ENCODE measurements at regions not wholly inside any gene's neighbourhood (a gene's known extent, or its start where the extent isn't known, plus 50 kb on each side); places are given as distances from the start of the nearest gene placed in this dataset.

- DNase-seq, result no peak
- ChIA-PET POLR2A (no interaction called here), CTCF (no interaction called here)
- no peak for ATAC-seq (ENCODE audit: low read depth)
- Histone ChIP-seq H3K4me1 (ENCODE audit: control insufficient read depth in 2 of 2, insufficient read depth in 2 of 2, low read length in 2 of 2) (no peaks in the 10 kb centered on the region), H3K9me3 (ENCODE audit: control extremely low read depth in 1 of 3, control insufficient read depth in 2 of 3, insufficient read depth in 1 of 3, low read length in 2 of 3) (no peaks in the 10 kb centered on the region), H3K27ac (ENCODE audit: low read length in 2 of 2) (no peak overlapping the region), H3K4me2 (replicated peaks; ENCODE audit: low read depth, low read length, poor library complexity, severe bottlenecking) (no peak overlapping the region), H2AFZ (ENCODE audit: insufficient read depth, low read depth, low read length, poor library complexity, severe bottlenecking) (no peak overlapping the region), H3K4me3 (ENCODE audit: control extremely low read depth in 1 of 5, extremely low read depth in 1 of 5, insufficient read depth in 1 of 5, low read depth in 2 of 5, low read length in 4 of 5) (no peak overlapping the region), H3K36me3 (replicated peaks in 1 of 2; ENCODE audit: control extremely low read depth in 1 of 2, control insufficient read depth in 1 of 2, extremely low read depth in 1 of 2, insufficient read depth in 2 of 2, low read length in 1 of 2) (no peaks in the 10 kb centered on the region), H3K79me2 (ENCODE audit: control insufficient read depth, insufficient read depth, low read length) (no peaks in the 10 kb centered on the region), H3K27me3 (replicated peaks in 1 of 4; ENCODE audit: control extremely low read depth in 1 of 4, control insufficient read depth in 3 of 4, insufficient read depth in 4 of 4, low read length in 3 of 4) (no peaks in the 10 kb centered on the region), H4K20me1 (ENCODE audit: control insufficient read depth, insufficient read depth, low read length, poor library complexity, severe bottlenecking) (no peaks in the 10 kb centered on the region), H3K9ac (ENCODE audit: low read length) (no peak overlapping the region)
- intact Hi-C loops (cut with micrococcal nuclease), result no loop called here
- Mint-ChIP-seq H3K27me3 (no peaks in the 10 kb centered on the region), H3K9me3 (ENCODE audit: insufficient read depth) (no peaks in the 10 kb centered on the region), H3K27ac (no peak overlapping the region), H3K4me1 (no peaks in the 10 kb centered on the region), H3K4me3 (no peak overlapping the region)
- no peak for TF ChIP-seq EZH2 (IDR thresholded peaks at IDR 0.05; ENCODE audit: borderline replicate concordance, insufficient read depth, low read depth, low read length, poor library complexity, severe bottlenecking)
- TF ChIP-seq CTCF (IDR thresholded peaks at IDR 0.05), result no peak
- 82% methylated on average over 2 of the region's 3 CpGs for WGBS (ENCODE audit: insufficient coverage)
Measured at GRCh38 chr15:58340176-58340575, 91.6 kb upstream of the LIPC start.

GRCh38 chr15:58342508-58342907, 89.3 kb upstream of the LIPC start:
- POLR2A ChIA-PET, result no interaction called here
- TF ChIP-seq EZH2 (IDR thresholded peaks at IDR 0.05; ENCODE audit: borderline replicate concordance, insufficient read depth, low read depth, low read length, poor library complexity, severe bottlenecking), result no peak
- TF ChIP-seq CTCF (IDR thresholded peaks at IDR 0.05), result no peak
- peaks cover 0 to 5% (median 0%) of the 10 kb centered on the region in 3 donors for H3K9me3 ChIP-seq (ENCODE audit: control extremely low read depth in 1 of 3, control insufficient read depth in 2 of 3, insufficient read depth in 1 of 3, low read length in 2 of 3)
- no peaks in the 10 kb centered on the region for H3K4me1 Mint-ChIP-seq
- 94% methylated on average over 4 of the region's 6 CpGs for WGBS (ENCODE audit: insufficient coverage)
- intact Hi-C loops (cut with micrococcal nuclease), result no loop called here
- H3K9me3 Mint-ChIP-seq (ENCODE audit: insufficient read depth), result no peaks in the 10 kb centered on the region
- no peaks in the 10 kb centered on the region for H3K4me1 ChIP-seq (ENCODE audit: control insufficient read depth in 2 of 2, insufficient read depth in 2 of 2, low read length in 2 of 2)
- no peak overlapping the region for H3K4me3 ChIP-seq (ENCODE audit: control extremely low read depth in 1 of 5, extremely low read depth in 1 of 5, insufficient read depth in 1 of 5, low read depth in 2 of 5, low read length in 4 of 5)
- H3K36me3 ChIP-seq (replicated peaks in 1 of 2; ENCODE audit: control extremely low read depth in 1 of 2, control insufficient read depth in 1 of 2, extremely low read depth in 1 of 2, insufficient read depth in 2 of 2, low read length in 1 of 2), result no peaks in the 10 kb centered on the region
- no peaks in the 10 kb centered on the region for H3K79me2 ChIP-seq (ENCODE audit: control insufficient read depth, insufficient read depth, low read length)
- no peak overlapping the region for H3K9ac ChIP-seq (ENCODE audit: low read length)
- H2AFZ ChIP-seq (ENCODE audit: insufficient read depth, low read depth, low read length, poor library complexity, severe bottlenecking), result no peak overlapping the region
- DNase-seq (no peak), ATAC-seq (ENCODE audit: low read depth) (no peak)
- H3K4me2 ChIP-seq (replicated peaks; ENCODE audit: low read depth, low read length, poor library complexity, severe bottlenecking), result no peak overlapping the region
- peaks cover 3% of the 10 kb centered on the region for H3K27me3 Mint-ChIP-seq
- no peak overlapping the region for H3K27ac ChIP-seq (ENCODE audit: low read length in 2 of 2)
- H4K20me1 ChIP-seq (ENCODE audit: control insufficient read depth, insufficient read depth, low read length, poor library complexity, severe bottlenecking), result no peaks in the 10 kb centered on the region
- CTCF ChIA-PET, result interaction anchor here (0.8 kb wide), 1 partner anchor 9 kb away, joined by 3 read pairs; no protein-coding TSS in a partner anchor
- no peak overlapping the region for H3K4me3 Mint-ChIP-seq
- H3K27ac Mint-ChIP-seq, result no peak overlapping the region
- no peaks in the 10 kb centered on the region for H3K27me3 ChIP-seq (replicated peaks in 1 of 4; ENCODE audit: control extremely low read depth in 1 of 4, control insufficient read depth in 3 of 4, insufficient read depth in 4 of 4, low read length in 3 of 4)

All from B cell (primary cell).